HL-60 (cell line): ENCODE measurements at regions not wholly inside any gene's neighbourhood (a gene's known extent, or its start where the extent isn't known, plus 50 kb on each side); places are given as distances from the start of the nearest gene placed in this dataset.

ENCODE experiments used
- CTCF ChIP-seq: IDR thresholded peaks from one replicate; pipeline ENCODE4 v1.5.1; 2011; ENCODE audit warnings: low read length, control low read depth, inconsistent platforms; ENCODE audit not compliant: insufficient read depth
- GABPA ChIP-seq: IDR thresholded peaks from 2 replicates; pipeline ENCODE4 v1.6.1; 2012; ENCODE audit warnings: low read depth
- POLR2AphosphoS5 ChIP-seq: IDR thresholded peaks from 2 replicates; pipeline ENCODE4 v1.6.1; 2012; ENCODE audit warnings: low read depth
- REST ChIP-seq: IDR thresholded peaks from 2 replicates; pipeline ENCODE4 v1.6.1; 2012; ENCODE audit warnings: low read depth; ENCODE audit not compliant: insufficient replicate concordance

- TF ChIP-seq CTCF: no peak
- no peak for TF ChIP-seq POLR2AphosphoS5
- TF ChIP-seq GABPA: no peak
- no peak for TF ChIP-seq REST
Measured at GRCh38 chr10:63878428-63878827, 357.2 kb downstream of the REEP3 start.
